Smooth muscle cell (in vitro differentiated cells): ENCODE measurements at regions not wholly inside any gene's neighbourhood (a gene's known extent, or its start where the extent isn't known, plus 50 kb on each side); places are given as distances from the start of the nearest gene placed in this dataset.

ENCODE experiments used
- DNase-seq: peaks from one replicate; lab custom pipeline; 2025; ENCODE audit not compliant: unreplicated experiment; lab: John Stamatoyannopoulos, UW
- H2AFZ ChIP-seq: fragments of 200-600 bp; sonication (generic); 2 replicates; pipeline ENCODE4 v1.6.0; 2016; ENCODE audit warnings: antibody characterized with exemption, low read depth, mild to moderate bottlenecking
- H3F3A ChIP-seq: fragments of 200-600 bp; sonication (generic); 2 replicates; pipeline ENCODE4 v1.6.0; 2017; ENCODE audit warnings: antibody characterized with exemption, low read depth
- H3K27ac ChIP-seq: fragments of 200-600 bp; sonication (generic); 2 replicates; pipeline ENCODE4 v1.5.1; 2016; ENCODE audit warnings: low read depth, mild to moderate bottlenecking
- H3K27me3 ChIP-seq: fragments of 200-600 bp; sonication (generic); 2 replicates; pipeline ENCODE4 v1.6.1; 2016; ENCODE audit warnings: low read depth, mild to moderate bottlenecking
- H3K36me3 ChIP-seq: fragments of 200-600 bp; sonication (generic); 2 replicates; pipeline ENCODE4 v1.5.1; 2016; ENCODE audit warnings: low read depth
- H3K4me1 ChIP-seq: fragments of 200-600 bp; sonication (generic); 2 replicates; pipeline ENCODE4 v1.5.1; 2016; ENCODE audit warnings: low read depth
- H3K4me2 ChIP-seq: fragments of 200-600 bp; sonication (generic); 2 replicates; pipeline ENCODE4 v1.6.0; 2016; ENCODE audit warnings: mild to moderate bottlenecking
- H3K4me3 ChIP-seq: fragments of 200-600 bp; sonication (generic); 2 replicates; pipeline ENCODE4 v1.5.1; 2016; ENCODE audit warnings: mild to moderate bottlenecking
- H3K79me2 ChIP-seq: fragments of 200-600 bp; sonication (generic); 2 replicates; pipeline ENCODE4 v1.6.0; 2016; ENCODE audit warnings: low read depth, mild to moderate bottlenecking
- H3K9ac ChIP-seq: fragments of 200-600 bp; sonication (generic); 2 replicates; pipeline ENCODE4 v1.6.0; 2016; ENCODE audit warnings: low read depth
- H3K9me3 ChIP-seq: fragments of 200-600 bp; sonication (generic); replicated peaks from 2 replicates; pipeline ENCODE4 v1.5.1; 2016; ENCODE audit warnings: low read depth
- H4K20me1 ChIP-seq: fragments of 200-600 bp; sonication (generic); 2 replicates; pipeline ENCODE4 v1.6.0; 2016; ENCODE audit warnings: low read depth
- WGBS: methylation state at CpG from one replicate; pipeline ENCODE4 v1.1.7; 2016; ENCODE audit warnings: low lambda C conversion rate; 5-methylcytosine and 5-hydroxymethylcytosine counted together
- TF ChIP-seq, protein P1 (sequence below): fragments of 200-600 bp; sonication (generic); IDR thresholded peaks from 2 replicates; pipeline ENCODE4 v1.5.1; 2017; ENCODE audit warnings: borderline replicate concordance, mild to moderate bottlenecking, antibody characterized with exemption; ENCODE audit not compliant: insufficient read depth, poor library complexity, severe bottlenecking

DNA sequence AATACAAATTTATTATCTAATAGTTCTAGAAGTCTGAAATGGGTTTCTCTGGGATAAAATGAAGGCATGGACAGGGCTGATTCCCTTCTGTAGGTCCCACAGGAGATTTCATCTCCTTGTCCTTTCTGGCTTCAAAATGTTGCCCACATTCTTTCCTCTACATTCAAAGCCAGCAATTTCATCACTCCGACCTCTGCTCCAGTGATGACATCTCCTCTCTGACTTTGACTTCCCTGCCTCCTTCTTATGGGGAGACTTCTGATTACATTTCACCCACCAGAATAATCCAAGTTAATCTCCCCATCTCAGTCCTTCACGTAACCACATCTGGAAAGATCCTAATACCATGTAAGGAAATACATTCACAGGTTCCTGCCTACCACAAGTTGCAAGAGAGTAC is 358.0 kb upstream of the C1orf87 start:
- Histone ChIP-seq H3K36me3 (no peaks in the 10 kb centered on the region), H2AFZ (no peak overlapping the region), H3K79me2 (no peaks in the 10 kb centered on the region), H3K27me3 (no peaks in the 10 kb centered on the region), H4K20me1 (no peaks in the 10 kb centered on the region), H3K4me3 (no peak overlapping the region), H3F3A (no peaks in the 10 kb centered on the region), H3K9ac (no peak overlapping the region), H3K4me2 (no peak overlapping the region), H3K4me1 (peaks cover 5% of the 10 kb centered on the region), H3K9me3 (no peaks in the 10 kb centered on the region), H3K27ac (no peak overlapping the region)
- no peak for DNase-seq
- TF ChIP-seq, protein P1, sequence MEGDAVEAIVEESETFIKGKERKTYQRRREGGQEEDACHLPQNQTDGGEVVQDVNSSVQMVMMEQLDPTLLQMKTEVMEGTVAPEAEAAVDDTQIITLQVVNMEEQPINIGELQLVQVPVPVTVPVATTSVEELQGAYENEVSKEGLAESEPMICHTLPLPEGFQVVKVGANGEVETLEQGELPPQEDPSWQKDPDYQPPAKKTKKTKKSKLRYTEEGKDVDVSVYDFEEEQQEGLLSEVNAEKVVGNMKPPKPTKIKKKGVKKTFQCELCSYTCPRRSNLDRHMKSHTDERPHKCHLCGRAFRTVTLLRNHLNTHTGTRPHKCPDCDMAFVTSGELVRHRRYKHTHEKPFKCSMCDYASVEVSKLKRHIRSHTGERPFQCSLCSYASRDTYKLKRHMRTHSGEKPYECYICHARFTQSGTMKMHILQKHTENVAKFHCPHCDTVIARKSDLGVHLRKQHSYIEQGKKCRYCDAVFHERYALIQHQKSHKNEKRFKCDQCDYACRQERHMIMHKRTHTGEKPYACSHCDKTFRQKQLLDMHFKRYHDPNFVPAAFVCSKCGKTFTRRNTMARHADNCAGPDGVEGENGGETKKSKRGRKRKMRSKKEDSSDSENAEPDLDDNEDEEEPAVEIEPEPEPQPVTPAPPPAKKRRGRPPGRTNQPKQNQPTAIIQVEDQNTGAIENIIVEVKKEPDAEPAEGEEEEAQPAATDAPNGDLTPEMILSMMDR = no peak
- WGBS = 49% methylated on average over 2 of the region's 2 CpGs

GRCh38 chr1:60430375-60430774 is 356.8 kb upstream of the C1orf87 start:
- Histone ChIP-seq H3F3A (no peaks in the 10 kb centered on the region), H3K4me1 (no peaks in the 10 kb centered on the region), H3K4me2 (no peak overlapping the region), H3K36me3 (no peaks in the 10 kb centered on the region), H3K9ac (no peak overlapping the region), H3K27me3 (no peaks in the 10 kb centered on the region), H3K27ac (no peak overlapping the region), H3K9me3 (no peaks in the 10 kb centered on the region), H3K4me3 (no peak overlapping the region), H3K79me2 (no peaks in the 10 kb centered on the region), H2AFZ (no peak overlapping the region), H4K20me1 (no peaks in the 10 kb centered on the region)
- TF ChIP-seq, protein P1 = no peak
- no peak for DNase-seq
- 79% methylated on average over 2 of the region's 2 CpGs for WGBS

- WGBS = 90% methylated on average over 4 of the region's 4 CpGs
- no peak for DNase-seq
- no peak overlapping the region for H3K9ac ChIP-seq
- no peaks in the 10 kb centered on the region for H3K79me2 ChIP-seq
- H3K4me3 ChIP-seq = no peak overlapping the region
- H3K27ac ChIP-seq = no peak overlapping the region
- no peak overlapping the region for H2AFZ ChIP-seq
- H3F3A ChIP-seq = no peaks in the 10 kb centered on the region
- no peaks in the 10 kb centered on the region for H3K36me3 ChIP-seq
- no peaks in the 10 kb centered on the region for H4K20me1 ChIP-seq
- H3K4me1 ChIP-seq = no peaks in the 10 kb centered on the region
- H3K4me2 ChIP-seq = no peak overlapping the region
- no peaks in the 10 kb centered on the region for H3K27me3 ChIP-seq
- no peaks in the 10 kb centered on the region for H3K9me3 ChIP-seq
- TF ChIP-seq, protein P1 = no peak
Observed at GRCh38 chr1:60428127-60428526, 354.6 kb upstream of the C1orf87 start.

GRCh38 chr1:60427701-60428100 is 354.1 kb upstream of the C1orf87 start:
- DNase-seq = no peak
- H4K20me1 ChIP-seq = no peaks in the 10 kb centered on the region
- no peak overlapping the region for H3K27ac ChIP-seq
- H3K4me2 ChIP-seq = no peak overlapping the region
- no peaks in the 10 kb centered on the region for H3K4me1 ChIP-seq
- no peaks in the 10 kb centered on the region for H3K9me3 ChIP-seq
- no peak overlapping the region for H2AFZ ChIP-seq
- TF ChIP-seq, protein P1 = no peak
- 89% methylated on average over 2 of the region's 2 CpGs for WGBS
- no peak overlapping the region for H3K9ac ChIP-seq
- H3F3A ChIP-seq = no peaks in the 10 kb centered on the region
- H3K27me3 ChIP-seq = no peaks in the 10 kb centered on the region
- no peak overlapping the region for H3K4me3 ChIP-seq
- H3K36me3 ChIP-seq = no peaks in the 10 kb centered on the region
- H3K79me2 ChIP-seq = no peaks in the 10 kb centered on the region
